HCT116 (cell line): ENCODE measurements at regions not wholly inside any gene's neighbourhood (a gene's known extent, or its start where the extent isn't known, plus 50 kb on each side); places are given as distances from the start of the nearest gene placed in this dataset.

ENCODE experiments used
- EZH2phosphoT487 ChIP-seq: fragments of 200-600 bp; IDR thresholded peaks from 2 replicates; pipeline ENCODE4 v1.6.1; 2018; ENCODE audit warnings: antibody characterized with exemption, borderline replicate concordance
- TF ChIP-seq, protein P1 (sequence below), 3 experiments: fragments of 200-600 bp in 1 of 3; sonication (generic) in 1 of 3; IDR thresholded peaks in 2 of 3; conservative IDR thresholded peaks in 1 of 3; 2 replicates each; pipeline ENCODE4 v1.5.1; 2012 to 2017; ENCODE audit warnings: low read depth in 2 of 3, low read length in 2 of 3, antibody characterized with exemption in 1 of 3, borderline replicate concordance in 1 of 3, control low read depth in 1 of 3, mild to moderate bottlenecking in 1 of 3, mixed read lengths in 1 of 3, mixed run types in 1 of 3, moderate library complexity in 1 of 3; ENCODE audit not compliant: insufficient read depth in 1 of 3

DNA sequence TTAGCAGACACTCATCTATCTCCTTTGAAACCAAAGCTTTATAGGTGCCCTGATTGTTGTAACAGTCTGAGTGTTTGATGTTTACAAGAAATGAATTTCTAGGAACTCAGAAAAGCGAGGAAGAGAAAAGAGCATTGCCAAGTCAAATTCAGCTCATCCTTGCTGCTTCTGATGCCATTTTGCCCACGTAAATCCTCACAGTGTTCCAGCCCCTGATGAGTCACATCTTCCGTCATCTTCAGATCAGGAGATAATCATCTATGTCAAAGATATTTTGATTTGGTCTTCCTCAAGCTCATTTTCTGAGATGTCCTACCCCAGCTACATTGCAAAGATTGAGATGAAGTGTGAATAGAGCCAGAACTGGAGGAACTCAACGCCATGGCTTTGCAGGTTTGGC, 426.2 kb downstream of the BMP2 start:
- TF ChIP-seq, protein P1, sequence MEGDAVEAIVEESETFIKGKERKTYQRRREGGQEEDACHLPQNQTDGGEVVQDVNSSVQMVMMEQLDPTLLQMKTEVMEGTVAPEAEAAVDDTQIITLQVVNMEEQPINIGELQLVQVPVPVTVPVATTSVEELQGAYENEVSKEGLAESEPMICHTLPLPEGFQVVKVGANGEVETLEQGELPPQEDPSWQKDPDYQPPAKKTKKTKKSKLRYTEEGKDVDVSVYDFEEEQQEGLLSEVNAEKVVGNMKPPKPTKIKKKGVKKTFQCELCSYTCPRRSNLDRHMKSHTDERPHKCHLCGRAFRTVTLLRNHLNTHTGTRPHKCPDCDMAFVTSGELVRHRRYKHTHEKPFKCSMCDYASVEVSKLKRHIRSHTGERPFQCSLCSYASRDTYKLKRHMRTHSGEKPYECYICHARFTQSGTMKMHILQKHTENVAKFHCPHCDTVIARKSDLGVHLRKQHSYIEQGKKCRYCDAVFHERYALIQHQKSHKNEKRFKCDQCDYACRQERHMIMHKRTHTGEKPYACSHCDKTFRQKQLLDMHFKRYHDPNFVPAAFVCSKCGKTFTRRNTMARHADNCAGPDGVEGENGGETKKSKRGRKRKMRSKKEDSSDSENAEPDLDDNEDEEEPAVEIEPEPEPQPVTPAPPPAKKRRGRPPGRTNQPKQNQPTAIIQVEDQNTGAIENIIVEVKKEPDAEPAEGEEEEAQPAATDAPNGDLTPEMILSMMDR (IDR thresholded peaks at IDR 0.05 in 2 of 3, conservative IDR thresholded peaks at IDR 0.05 in 1 of 3; ENCODE audit: borderline replicate concordance in 1 of 3, insufficient read depth in 1 of 3, low read depth in 2 of 3, low read length in 2 of 3): no peak
- TF ChIP-seq EZH2phosphoT487: no peak
